ENCODE measurements at regions not wholly inside any gene's neighbourhood (a gene's known extent, or its start where the extent isn't known, plus 50 kb on each side); places are given as distances from the start of the nearest gene placed in this dataset.

DNA sequence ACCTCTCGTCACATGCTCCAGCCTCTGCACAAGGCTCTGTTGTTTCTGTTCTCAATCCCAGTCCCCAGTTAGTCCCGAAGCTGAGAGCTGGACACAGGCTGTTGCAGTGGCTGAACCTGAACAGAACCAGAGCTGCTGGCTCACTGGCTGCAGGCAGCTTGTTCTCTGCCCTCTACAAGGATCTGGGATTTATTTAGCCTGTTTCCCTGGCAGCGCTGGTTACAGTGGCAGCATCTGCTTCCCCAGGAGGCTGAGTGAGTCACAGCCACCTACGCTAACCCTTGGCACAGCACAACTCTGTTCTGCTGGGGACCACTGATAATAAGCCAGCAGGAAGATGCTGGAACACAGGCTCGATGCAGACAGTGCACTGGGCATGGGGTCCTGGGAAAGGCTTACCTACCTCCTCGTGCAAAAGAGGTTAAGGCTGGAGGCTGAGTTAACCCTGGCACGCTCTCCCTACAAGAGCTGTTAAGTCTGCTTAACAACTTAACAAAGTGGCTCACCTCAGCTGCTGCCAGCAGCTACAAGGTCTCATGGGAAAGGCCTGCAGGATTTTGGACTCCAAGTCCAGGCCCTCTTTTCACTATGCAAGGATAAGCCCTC, 299.6 kb downstream of the PCNX1 start:
- FAIRE-seq (no peak), ATAC-seq (peak; percentile 63 to 95 (median 92)), DNase-seq (peak in 4 of 6 donors; percentile 10 to 38 (median 32))
- intact Hi-C loops (cut with DNase I), result no loop called here
- Histone ChIP-seq H3K27ac (peak overlapping the region in 1 of 4 donors; percentile 33), H3K9me3 (no peaks in the 10 kb centered on the region), H3K27me3 (no peaks in the 10 kb centered on the region), H3K4me1 (no peaks in the 10 kb centered on the region), H3K4me3 (no peak overlapping the region), H3K36me3 (no peaks in the 10 kb centered on the region)
- WGBS, 2 donors, result 42 to 52% methylated on average over 7 of the region's 7 CpGs
- TF ChIP-seq, protein P1, sequence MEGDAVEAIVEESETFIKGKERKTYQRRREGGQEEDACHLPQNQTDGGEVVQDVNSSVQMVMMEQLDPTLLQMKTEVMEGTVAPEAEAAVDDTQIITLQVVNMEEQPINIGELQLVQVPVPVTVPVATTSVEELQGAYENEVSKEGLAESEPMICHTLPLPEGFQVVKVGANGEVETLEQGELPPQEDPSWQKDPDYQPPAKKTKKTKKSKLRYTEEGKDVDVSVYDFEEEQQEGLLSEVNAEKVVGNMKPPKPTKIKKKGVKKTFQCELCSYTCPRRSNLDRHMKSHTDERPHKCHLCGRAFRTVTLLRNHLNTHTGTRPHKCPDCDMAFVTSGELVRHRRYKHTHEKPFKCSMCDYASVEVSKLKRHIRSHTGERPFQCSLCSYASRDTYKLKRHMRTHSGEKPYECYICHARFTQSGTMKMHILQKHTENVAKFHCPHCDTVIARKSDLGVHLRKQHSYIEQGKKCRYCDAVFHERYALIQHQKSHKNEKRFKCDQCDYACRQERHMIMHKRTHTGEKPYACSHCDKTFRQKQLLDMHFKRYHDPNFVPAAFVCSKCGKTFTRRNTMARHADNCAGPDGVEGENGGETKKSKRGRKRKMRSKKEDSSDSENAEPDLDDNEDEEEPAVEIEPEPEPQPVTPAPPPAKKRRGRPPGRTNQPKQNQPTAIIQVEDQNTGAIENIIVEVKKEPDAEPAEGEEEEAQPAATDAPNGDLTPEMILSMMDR (IDR thresholded peaks at IDR 0.05), result no peak

DNA sequence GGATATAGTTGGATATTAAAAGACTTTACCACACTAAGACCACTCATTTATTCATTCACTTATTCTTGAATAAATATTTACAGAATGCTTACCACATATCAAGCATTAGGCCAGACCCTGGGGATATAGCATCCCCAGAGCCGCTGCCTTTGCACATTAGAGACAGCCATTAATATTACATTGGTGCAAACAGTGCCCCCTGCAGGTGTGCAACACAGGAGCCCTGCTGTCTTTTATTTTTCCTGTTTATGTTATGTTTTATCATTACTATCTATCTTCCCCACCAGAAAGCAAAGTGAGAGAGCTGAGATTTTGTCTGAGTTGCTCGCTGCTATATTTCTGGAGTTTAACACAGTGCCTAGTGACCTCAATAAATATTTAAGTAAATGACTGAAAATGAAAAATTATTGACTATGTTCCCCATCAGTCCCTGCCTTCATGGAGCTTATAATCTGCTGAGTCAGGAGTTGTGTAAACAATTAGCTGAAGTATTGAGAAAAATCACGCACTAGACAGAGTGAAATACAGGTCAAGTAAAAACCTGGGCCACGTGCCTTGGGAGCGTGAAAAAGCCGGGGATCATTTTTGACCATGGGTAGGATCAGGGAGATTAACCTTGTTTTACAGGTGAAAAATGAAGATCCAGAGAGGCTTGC, 301.6 kb downstream of the PCNX1 start:
- Histone ChIP-seq H3K4me1 (no peaks in the 10 kb centered on the region), H3K9me3 (no peaks in the 10 kb centered on the region), H3K27ac (no peak overlapping the region), H3K4me3 (no peak overlapping the region), H3K27me3 (no peaks in the 10 kb centered on the region), H3K36me3 (no peaks in the 10 kb centered on the region)
- DNase-seq, result no peak
- no peak for FAIRE-seq
- intact Hi-C loops (cut with DNase I), result no loop called here
- TF ChIP-seq, protein P1 (IDR thresholded peaks at IDR 0.05), result no peak
- 95 to 96% methylated on average over 6 of the region's 6 CpGs for WGBS, 2 donors
- no peak for ATAC-seq

DNA sequence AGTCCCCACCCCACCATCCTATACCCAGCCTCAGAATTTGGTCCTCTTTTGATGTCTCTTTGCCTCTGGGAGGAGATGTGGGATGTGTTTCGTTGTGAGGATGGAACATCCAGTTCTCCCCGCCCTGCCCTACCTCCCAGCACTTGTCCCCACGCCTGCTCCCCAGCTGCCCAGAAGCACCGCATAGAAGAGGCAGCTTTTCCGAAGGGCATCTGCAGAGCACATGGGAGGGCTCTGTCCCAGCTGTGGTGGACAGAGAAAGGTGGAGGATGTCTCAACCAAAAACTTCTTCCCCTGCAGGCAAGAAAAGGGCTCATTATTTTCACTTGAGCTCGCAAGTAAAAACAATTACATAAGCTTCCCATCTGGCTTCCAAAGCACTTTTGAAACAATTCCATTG, 302.6 kb downstream of the PCNX1 start:
- no peak for FAIRE-seq
- H3K4me1 ChIP-seq, result no peaks in the 10 kb centered on the region
- no peak overlapping the region for H3K27ac ChIP-seq
- DNase-seq, result no peak
- intact Hi-C loops (cut with DNase I), result no loop called here
- TF ChIP-seq, protein P1 (IDR thresholded peaks at IDR 0.05), result no peak
- no peak for ATAC-seq
- no peak overlapping the region for H3K4me3 ChIP-seq
- WGBS, 2 donors, result 82 to 86% methylated on average over 6 of the region's 6 CpGs
- no peaks in the 10 kb centered on the region for H3K9me3 ChIP-seq
- H3K36me3 ChIP-seq, result no peaks in the 10 kb centered on the region
- H3K27me3 ChIP-seq, result no peaks in the 10 kb centered on the region

DNA sequence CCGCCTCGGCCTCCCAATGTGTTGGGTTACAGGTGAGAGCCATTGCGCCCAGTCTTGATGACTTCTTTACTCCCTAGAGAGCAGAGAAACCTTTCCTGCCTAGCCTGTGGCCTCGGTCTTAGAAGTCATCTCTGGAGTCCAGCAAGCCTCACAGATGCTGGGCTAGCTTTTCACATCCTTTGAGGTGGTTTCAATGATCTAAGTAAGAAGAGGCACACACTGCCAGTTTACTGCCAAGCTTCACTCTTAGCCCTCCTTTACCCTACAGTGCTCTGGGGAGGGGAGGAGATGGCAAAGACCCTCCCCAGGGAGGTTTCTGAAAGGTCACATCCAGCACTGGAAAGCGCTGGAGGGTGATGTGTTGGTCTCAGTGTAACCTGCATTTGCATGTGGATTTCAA, 304.8 kb downstream of the PCNX1 start:
- H3K27me3 ChIP-seq, result no peaks in the 10 kb centered on the region
- DNase-seq (no peak), ATAC-seq (no peak), FAIRE-seq (no peak)
- WGBS, 2 donors, result 85 to 94% methylated on average over 5 of the region's 5 CpGs
- H3K36me3 ChIP-seq, result no peaks in the 10 kb centered on the region
- TF ChIP-seq, protein P1 (IDR thresholded peaks at IDR 0.05), result no peak
- intact Hi-C loops (cut with DNase I), result no loop called here
- no peaks in the 10 kb centered on the region for H3K9me3 ChIP-seq
- no peak overlapping the region for H3K27ac ChIP-seq
- no peak overlapping the region for H3K4me3 ChIP-seq
- H3K4me1 ChIP-seq, result no peaks in the 10 kb centered on the region

DNA sequence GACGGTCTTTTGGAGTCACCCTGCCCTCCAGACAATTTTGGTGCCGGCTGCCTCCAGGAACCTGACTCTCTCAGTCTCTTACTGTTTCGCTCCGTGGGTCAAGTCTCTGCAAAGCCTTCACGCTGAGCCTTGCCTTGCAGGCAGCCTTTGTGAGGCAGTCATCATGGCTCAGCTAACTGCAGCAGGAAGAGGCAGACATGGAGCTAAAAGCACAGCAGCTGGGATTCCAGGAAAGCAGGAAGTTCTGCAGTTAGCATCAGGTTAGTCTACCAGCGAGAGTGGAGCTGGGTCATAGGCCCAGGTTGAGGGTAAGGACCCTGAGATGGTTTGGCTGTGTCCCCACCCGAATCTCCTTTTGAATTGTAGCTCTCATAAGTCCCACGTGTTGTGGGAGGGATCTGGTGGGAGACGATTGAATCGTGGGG, 305.4 kb downstream of the PCNX1 start:
- 74 to 76% methylated on average over 10 of the region's 10 CpGs for WGBS, 2 donors
- intact Hi-C loops (cut with DNase I), result no loop called here
- FAIRE-seq, result no peak

More for the DNA sequence above, 305.4 kb downstream of the PCNX1 start:
- DNase-seq, result no peak
- no peaks in the 10 kb centered on the region for H3K36me3 ChIP-seq
- no peaks in the 10 kb centered on the region for H3K9me3 ChIP-seq
- TF ChIP-seq, protein P1 (IDR thresholded peaks at IDR 0.05), result no peak
- no peak for ATAC-seq
- H3K27me3 ChIP-seq, result no peaks in the 10 kb centered on the region
- H3K27ac ChIP-seq, result no peak overlapping the region
- H3K4me1 ChIP-seq, result no peaks in the 10 kb centered on the region
- no peak overlapping the region for H3K4me3 ChIP-seq
